Natural killer cell treated with Interleukin-12 subunit alpha and Interleukin-12 subunit beta and Interleukin-15 and Interleukin-18, amount 100 ng/mL, for 72 hours (primary cell): ENCODE measurements at regions not wholly inside any gene's neighbourhood (a gene's known extent, or its start where the extent isn't known, plus 50 kb on each side); places are given as distances from the start of the nearest gene placed in this dataset.

ENCODE experiments used
- ATAC-seq, 2 donors: fragments of 150-1000 bp; cut with Tn5 transposase in 1 of 2; sonication (Bioruptor Pico), chemical (Tn5 transposase) in 1 of 2; 2 replicates each; pipeline ENCODE4 v1.10.0; 2021
- DNase-seq: peaks from one replicate; pipeline ENCODE4 v3.0.0; 2022; ENCODE audit warnings: low spot score
- H3K27ac Mint-ChIP-seq, 2 donors: 1 replicate in 1 of 2; 2 replicates in 1 of 2; pipeline ENCODE4 v1.8.0; 2022; ENCODE audit warnings: mixed read lengths in 2 of 2, mild to moderate bottlenecking in 1 of 2, moderate library complexity in 1 of 2
- H3K27me3 Mint-ChIP-seq, 2 donors: 1 replicate in 1 of 2; 2 replicates in 1 of 2; pipeline ENCODE4 v1.8.0; 2022; ENCODE audit warnings: mixed read lengths in 2 of 2
- H3K36me3 Mint-ChIP-seq: one replicate; pipeline ENCODE4 v1.8.0; 2022; ENCODE audit warnings: mixed read lengths
- H3K4me1 Mint-ChIP-seq, 2 donors: 1 replicate in 1 of 2; 2 replicates in 1 of 2; pipeline ENCODE4 v1.8.0; 2022; ENCODE audit warnings: low read depth in 2 of 2, mixed read lengths in 2 of 2, mild to moderate bottlenecking in 1 of 2
- H3K4me3 Mint-ChIP-seq: one replicate; pipeline ENCODE4 v1.8.0; 2022; ENCODE audit warnings: mixed read lengths
- H3K9me3 Mint-ChIP-seq: 2 replicates; pipeline ENCODE4 v1.8.0; 2022; ENCODE audit warnings: mixed read lengths

DNA sequence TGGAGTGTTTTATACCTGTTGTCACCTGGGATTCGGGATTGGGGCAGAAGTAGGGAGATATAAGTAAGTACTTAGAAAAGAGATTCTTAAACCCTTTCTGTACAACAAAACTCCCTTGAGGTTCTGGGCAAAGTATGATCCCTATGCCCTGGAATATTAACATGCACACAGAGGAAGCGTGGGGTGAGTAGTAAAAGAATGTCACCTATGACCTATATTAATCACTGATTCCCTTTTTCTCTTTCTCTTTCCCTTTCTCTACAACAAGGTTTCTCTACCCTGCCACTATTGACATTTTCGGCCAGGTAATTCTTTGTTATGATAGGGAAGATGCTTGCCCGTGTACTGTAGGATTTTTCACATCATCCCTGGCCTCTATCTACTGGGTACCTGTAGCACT, 209.7 kb upstream of the PLET1 start:
- peaks cover 6 to 21% of the 10 kb centered on the region in 2 donors for H3K27me3 Mint-ChIP-seq
- no peak overlapping the region for H3K4me3 Mint-ChIP-seq

DNA sequence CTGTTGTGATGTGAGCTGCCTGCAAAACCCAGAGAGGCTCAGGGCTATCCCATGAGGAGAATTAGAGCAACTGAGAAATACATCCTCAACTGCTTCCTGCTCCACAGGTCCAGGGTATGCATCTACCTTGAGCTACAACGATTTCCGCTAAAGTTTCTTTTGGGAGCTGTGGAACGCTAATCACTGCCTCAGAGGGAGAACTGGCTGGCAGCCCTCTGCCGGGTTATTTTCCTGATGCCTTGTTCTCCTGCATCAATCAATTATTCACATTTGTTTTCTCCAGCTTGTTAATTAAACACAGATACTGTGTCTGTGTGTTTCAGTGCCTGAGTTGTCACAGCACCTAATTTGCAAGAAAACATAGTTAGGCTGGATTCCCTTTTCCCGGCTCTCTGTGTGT, 211.1 kb upstream of the PLET1 start:
- Mint-ChIP-seq H3K27ac (no peak overlapping the region), H3K4me3 (no peak overlapping the region), H3K4me1 (no peaks in the 10 kb centered on the region), H3K27me3 (peaks cover 14 to 25% of the 10 kb centered on the region in 2 donors), H3K9me3 (no peaks in the 10 kb centered on the region), H3K36me3 (no peaks in the 10 kb centered on the region)
- DNase-seq (no peak), ATAC-seq (no peak)

More for the DNA sequence above, 209.7 kb upstream of the PLET1 start:
- Mint-ChIP-seq H3K9me3 (no peaks in the 10 kb centered on the region), H3K4me1 (no peaks in the 10 kb centered on the region), H3K27ac (no peak overlapping the region), H3K36me3 (no peaks in the 10 kb centered on the region)
- ATAC-seq (no peak), DNase-seq (no peak)

DNA sequence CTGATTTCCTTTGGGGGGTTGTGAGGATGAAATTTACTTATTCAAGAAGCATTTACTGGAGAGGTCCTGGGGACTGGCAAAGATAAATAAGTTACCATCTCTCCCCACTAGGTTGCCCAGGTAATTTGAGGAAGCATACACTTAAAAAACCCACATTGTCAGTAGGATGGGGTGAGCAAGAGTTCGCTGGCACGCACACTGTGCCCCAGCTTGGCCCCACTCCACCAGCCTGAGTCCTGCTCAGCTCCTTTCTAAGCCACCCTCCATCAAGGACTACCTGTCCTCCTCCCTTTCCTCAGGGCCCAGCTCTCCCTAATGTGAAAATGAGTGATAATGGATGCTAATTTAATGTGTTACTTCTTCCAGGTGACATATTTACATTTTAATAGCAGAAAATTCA, 216.5 kb upstream of the PLET1 start:
- Mint-ChIP-seq H3K27ac (no peak overlapping the region), H3K4me3 (no peak overlapping the region), H3K9me3 (no peaks in the 10 kb centered on the region), H3K36me3 (no peaks in the 10 kb centered on the region), H3K27me3 (peaks cover 14 to 39% of the 10 kb centered on the region in 2 donors), H3K4me1 (no peaks in the 10 kb centered on the region)
- ATAC-seq (no peak), DNase-seq (no peak)

DNA sequence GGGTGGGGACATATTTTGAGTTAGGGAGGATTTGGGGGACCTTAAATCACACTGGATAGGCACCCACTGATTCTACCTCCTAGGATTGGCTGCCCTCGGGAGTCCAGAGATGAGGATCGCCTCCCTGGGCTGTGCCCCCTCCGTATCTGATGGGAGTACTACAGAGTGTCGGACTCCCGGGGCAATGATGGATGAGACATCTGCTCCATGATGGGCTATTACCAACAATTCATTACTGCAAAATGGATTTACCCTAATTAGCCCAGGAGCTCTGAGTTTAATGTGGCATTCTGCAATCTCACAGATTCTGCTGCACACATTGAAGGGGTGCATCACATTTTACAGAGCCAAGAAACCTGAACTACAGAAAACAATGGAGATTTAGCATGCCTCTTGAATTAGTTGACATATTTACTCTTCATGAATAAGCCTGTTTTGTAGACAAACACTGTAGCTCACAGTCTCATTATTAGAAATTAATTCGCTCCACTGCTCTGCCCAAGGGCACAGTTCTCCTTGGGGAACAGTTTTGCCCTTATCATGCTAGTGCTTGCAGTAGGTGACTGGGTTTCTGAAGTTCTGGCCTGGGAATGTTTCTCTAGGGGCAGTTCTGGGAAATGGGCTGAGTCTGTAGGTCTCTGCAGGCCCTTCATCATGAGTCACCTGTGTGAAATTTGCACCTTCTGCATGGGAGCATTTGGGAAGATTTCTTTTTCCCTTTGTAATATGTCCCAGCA, 217.1 kb upstream of the PLET1 start:
- H3K36me3 Mint-ChIP-seq = no peaks in the 10 kb centered on the region
- H3K4me1 Mint-ChIP-seq = no peaks in the 10 kb centered on the region
- no peak overlapping the region for H3K4me3 Mint-ChIP-seq
- no peak for ATAC-seq
- H3K27ac Mint-ChIP-seq = no peak overlapping the region
- no peaks in the 10 kb centered on the region for H3K9me3 Mint-ChIP-seq
- H3K27me3 Mint-ChIP-seq = peaks cover 14 to 39% of the 10 kb centered on the region in 2 donors
- no peak for DNase-seq

DNA sequence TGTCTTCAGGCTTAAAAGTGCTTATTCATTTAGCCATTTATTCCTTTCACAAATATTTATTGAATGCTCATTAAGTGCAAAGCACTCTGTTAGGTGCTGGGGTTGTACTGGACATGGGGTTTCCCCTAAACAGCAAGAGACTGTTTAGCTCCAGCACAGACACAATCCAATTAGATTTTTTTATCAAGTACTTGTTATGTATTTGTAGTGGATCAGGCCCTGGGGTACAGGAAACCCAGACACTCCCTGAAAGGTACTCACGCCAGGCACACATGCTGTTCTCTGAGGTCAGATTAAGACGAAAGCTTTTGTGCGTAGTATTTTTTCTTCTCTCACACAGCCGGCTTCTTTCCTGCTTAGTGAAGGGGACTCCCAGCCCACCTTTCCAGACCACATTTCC, 218.1 kb upstream of the PLET1 start:
- no peaks in the 10 kb centered on the region for H3K9me3 Mint-ChIP-seq
- DNase-seq (no peak), ATAC-seq (no peak)
- no peak overlapping the region for H3K27ac Mint-ChIP-seq
- H3K36me3 Mint-ChIP-seq = no peaks in the 10 kb centered on the region
- H3K4me3 Mint-ChIP-seq = no peak overlapping the region
- no peaks in the 10 kb centered on the region for H3K4me1 Mint-ChIP-seq
- peaks cover 14 to 33% of the 10 kb centered on the region in 2 donors for H3K27me3 Mint-ChIP-seq

DNA sequence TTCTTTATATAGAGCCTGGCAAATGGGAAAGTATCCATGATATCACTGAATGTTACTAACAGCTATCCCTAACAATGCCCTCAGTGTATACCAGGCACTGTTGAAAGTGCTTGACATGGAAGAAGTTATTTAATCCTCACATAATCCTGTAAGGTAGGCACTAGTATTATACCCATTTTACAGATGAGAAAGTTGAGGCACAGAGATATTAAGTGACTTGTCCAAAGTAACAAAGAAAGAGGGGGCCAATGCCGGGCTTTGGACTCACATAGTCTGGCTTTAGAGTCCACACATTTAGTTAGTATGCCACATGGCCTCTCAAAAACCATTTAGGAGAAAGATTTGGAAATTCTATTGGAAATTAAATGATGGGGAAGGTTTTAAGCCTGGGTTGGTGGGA, 220.8 kb upstream of the PLET1 start:
- Mint-ChIP-seq H3K36me3 (no peaks in the 10 kb centered on the region), H3K27ac (no peak overlapping the region)

DNA sequence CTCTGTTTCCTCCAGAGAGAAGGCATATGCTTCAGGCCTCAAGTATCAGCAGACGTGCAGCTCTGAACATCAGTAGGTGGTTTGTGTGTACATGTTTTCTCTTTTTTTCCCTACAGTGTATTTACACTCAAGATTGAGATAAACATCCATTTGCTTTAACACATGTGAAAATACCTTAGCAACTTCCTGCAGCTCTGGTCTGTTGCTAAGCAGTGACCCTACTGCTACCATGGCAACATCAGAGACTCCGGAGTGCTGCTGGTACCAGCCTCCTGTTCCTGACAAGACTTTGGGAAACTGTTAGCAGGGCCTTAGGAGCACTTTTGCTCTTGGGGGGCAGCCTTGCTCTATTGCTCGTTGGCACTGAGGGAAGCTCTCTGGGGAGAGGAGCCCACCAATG, 221.2 kb upstream of the PLET1 start:
- Mint-ChIP-seq H3K27me3 (peaks cover 4 to 17% of the 10 kb centered on the region in 2 donors), H3K9me3 (no peaks in the 10 kb centered on the region), H3K36me3 (no peaks in the 10 kb centered on the region), H3K4me3 (no peak overlapping the region), H3K27ac (no peak overlapping the region), H3K4me1 (no peaks in the 10 kb centered on the region)
- DNase-seq = no peak
- no peak for ATAC-seq

More for the DNA sequence above, 220.8 kb upstream of the PLET1 start:
- peaks cover 7 to 17% of the 10 kb centered on the region in 2 donors for H3K27me3 Mint-ChIP-seq
- H3K9me3 Mint-ChIP-seq = no peaks in the 10 kb centered on the region
- no peak for ATAC-seq
- no peak for DNase-seq
- H3K4me3 Mint-ChIP-seq = no peak overlapping the region
- no peaks in the 10 kb centered on the region for H3K4me1 Mint-ChIP-seq

DNA sequence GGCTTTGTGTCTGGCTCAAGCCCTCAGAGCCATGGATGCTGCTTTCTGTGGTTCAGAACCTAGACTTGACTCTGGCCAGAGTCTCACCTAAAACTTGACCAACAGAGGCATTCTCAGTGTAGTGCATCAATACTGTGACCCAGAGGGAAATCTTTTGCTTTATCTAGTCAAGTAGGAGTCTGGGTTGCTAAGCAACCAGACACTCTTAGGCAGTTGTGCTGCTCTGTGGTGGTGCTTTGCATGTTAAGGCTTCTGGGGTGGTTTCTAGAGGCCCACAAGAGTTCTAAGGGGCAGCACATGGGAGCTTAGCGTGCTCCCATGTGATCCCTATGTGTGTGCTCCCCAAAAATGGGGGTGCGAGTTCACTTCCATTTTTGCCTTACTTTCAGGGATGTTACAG, 224.6 kb upstream of the PLET1 start:
- peaks cover 10 to 31% of the 10 kb centered on the region in 2 donors for H3K27me3 Mint-ChIP-seq
- no peaks in the 10 kb centered on the region for H3K4me1 Mint-ChIP-seq
- ATAC-seq (no peak), DNase-seq (no peak)
- H3K36me3 Mint-ChIP-seq = no peaks in the 10 kb centered on the region
- H3K27ac Mint-ChIP-seq = no peak overlapping the region
- H3K4me3 Mint-ChIP-seq = no peak overlapping the region
- no peaks in the 10 kb centered on the region for H3K9me3 Mint-ChIP-seq

DNA sequence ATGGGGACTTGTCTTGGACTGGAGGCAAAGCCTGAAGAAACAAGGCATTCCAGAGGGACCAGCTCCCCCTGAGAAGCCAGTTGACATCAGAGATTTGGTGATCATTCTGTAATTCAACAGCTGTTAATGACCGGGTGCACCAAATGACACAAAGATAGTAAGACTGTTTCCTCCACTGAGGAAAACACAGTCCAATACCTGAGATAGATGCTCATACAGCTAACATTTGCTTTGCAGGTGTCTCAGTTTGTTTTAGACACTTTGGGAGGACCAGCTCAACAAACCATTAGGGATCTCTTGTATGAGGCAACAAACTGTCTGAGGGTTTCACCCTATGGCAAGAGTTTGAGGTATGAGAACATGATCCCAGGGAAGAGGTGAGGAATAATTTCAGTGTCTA, 237.2 kb upstream of the PLET1 start:
- Mint-ChIP-seq H3K4me1 (no peaks in the 10 kb centered on the region), H3K9me3 (no peaks in the 10 kb centered on the region), H3K27me3 (peaks cover 3 to 6% of the 10 kb centered on the region in 2 donors), H3K4me3 (no peak overlapping the region), H3K36me3 (no peaks in the 10 kb centered on the region), H3K27ac (no peak overlapping the region)
- DNase-seq = no peak
- ATAC-seq = no peak

DNA sequence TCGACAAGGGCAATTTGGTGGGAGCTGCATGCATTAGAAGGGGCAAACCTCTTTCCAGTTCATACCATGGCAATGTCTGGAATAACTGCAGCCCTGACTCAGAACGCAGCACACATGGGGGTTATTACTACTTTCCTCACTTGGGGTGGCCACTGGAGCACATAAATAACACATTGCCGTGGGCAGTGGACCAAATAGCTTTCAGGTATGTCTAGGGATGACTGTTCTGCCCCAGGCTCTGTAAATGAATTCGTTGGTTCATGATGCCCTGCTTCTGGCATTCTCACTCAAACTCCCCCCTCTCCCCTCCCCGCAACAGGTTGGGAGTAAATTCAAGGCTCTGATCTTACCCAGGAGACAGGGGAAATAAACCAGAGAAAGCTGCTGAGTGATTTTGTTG, 238.0 kb upstream of the PLET1 start:
- Mint-ChIP-seq H3K9me3 (no peaks in the 10 kb centered on the region), H3K36me3 (no peaks in the 10 kb centered on the region), H3K27ac (no peak overlapping the region), H3K27me3 (peaks cover 3 to 6% of the 10 kb centered on the region in 2 donors), H3K4me3 (no peak overlapping the region), H3K4me1 (no peaks in the 10 kb centered on the region)
- ATAC-seq = no peak
- no peak for DNase-seq

DNA sequence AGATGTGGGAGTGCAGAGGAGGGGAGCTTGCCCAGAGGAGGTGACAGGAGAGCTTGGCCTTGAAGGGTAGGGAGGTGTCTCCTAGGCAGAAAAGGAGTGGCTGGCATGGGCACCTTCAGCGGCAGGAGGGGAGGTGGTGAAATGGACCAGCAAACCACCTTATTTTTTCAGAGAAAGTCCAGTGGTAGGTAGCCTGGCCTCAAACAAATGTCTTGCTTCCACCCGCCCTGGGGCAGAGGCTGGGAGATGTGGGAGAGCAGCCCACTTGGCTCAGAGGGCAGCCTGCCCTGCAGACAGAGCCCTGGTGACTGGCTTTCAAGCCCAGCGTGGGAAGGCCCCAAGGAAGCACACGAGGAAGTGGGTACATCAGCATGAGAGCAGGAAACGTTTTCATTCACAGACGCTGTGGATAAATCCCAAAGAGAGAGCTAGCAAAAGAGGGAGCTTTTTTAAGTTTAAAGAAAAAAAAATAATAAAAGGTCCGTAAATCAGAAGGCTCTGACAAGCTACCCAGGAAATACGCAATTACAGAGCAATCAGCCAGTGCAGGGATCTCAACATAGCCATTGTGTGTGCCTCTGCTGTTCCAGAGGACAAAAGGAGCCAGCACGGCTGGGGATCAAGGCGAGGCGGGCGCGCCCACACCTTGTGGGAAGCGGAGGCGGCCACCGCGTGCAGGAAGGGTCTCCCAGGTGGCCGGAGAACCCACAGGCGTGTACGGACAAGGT, 238.7 kb upstream of the PLET1 start:
- no peak for DNase-seq
- ATAC-seq = no peak

DNA sequence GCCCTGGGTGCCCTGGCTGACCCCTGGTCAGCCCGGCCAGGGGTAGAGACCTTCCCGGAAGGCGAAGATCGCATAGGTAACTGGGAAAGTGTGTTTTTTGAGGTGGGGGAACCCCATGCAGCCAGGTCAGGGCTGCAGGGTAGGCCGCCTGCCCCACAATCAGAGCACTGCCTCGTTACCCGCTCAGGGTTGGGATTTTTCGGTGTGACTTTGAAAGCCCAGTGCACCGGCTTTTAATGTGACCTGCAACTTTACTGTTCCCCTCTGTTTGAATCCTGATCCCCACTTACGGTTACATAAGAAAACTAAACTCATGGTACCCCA, 239.2 kb upstream of the PLET1 start:
- H3K4me3 Mint-ChIP-seq = no peak overlapping the region
- peaks cover 3 to 6% of the 10 kb centered on the region in 2 donors for H3K27me3 Mint-ChIP-seq
- no peaks in the 10 kb centered on the region for H3K36me3 Mint-ChIP-seq
- no peaks in the 10 kb centered on the region for H3K9me3 Mint-ChIP-seq
- ATAC-seq = no peak
- no peak overlapping the region for H3K27ac Mint-ChIP-seq
- DNase-seq = no peak
- H3K4me1 Mint-ChIP-seq = no peaks in the 10 kb centered on the region

More for the DNA sequence above, 238.7 kb upstream of the PLET1 start:
- no peak overlapping the region for H3K27ac Mint-ChIP-seq
- no peaks in the 10 kb centered on the region for H3K4me1 Mint-ChIP-seq
- H3K36me3 Mint-ChIP-seq = no peaks in the 10 kb centered on the region
- peaks cover 3 to 6% of the 10 kb centered on the region in 2 donors for H3K27me3 Mint-ChIP-seq
- no peak overlapping the region for H3K4me3 Mint-ChIP-seq
- H3K9me3 Mint-ChIP-seq = no peaks in the 10 kb centered on the region

DNA sequence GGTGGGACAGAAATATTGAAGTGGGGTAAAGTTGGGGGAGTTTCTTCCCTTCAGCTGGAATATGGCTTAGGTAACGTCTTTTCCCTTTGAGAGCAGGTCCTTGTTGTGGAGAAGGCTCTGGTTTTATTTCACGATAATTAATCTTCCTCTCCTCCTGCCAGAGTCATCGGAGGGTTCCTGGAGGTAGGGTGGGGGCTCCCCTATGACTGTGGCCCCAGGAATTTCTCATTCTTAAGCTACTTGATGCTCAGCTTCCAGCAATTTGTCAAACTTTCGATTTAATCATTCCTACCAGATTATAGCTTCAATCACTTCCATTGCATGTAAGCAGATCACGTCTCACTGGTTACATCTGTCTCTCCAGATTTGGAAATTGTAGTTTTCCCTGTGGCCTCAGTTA, 242.8 kb upstream of the PLET1 start:
- no peak for ATAC-seq
- Mint-ChIP-seq H3K27me3 (peaks cover 3 to 23% of the 10 kb centered on the region in 2 donors), H3K4me1 (peaks cover 0 to 3% of the 10 kb centered on the region in 2 donors), H3K4me3 (no peak overlapping the region), H3K36me3 (no peaks in the 10 kb centered on the region), H3K27ac (no peak overlapping the region), H3K9me3 (no peaks in the 10 kb centered on the region)
- no peak for DNase-seq

DNA sequence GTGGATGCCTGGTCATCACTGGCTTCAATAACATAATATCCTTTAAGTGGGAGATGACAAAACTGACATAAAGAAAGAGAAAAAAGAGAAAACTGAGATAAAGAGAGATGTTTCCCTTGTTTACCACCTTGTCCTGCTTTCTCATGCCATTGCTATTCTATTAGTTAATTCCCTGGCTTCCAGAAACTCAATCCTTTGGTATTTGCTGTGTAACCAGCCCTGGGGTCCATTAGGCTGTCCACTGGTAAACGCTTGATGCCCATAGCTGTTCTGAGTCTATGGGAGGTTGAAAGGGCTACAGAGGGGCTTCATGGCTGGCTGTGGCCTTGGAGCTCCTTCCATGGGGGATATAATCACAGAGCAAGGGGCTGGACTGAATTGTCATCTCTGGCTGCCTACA, 243.4 kb upstream of the PLET1 start:
- no peaks in the 10 kb centered on the region for H3K9me3 Mint-ChIP-seq
- no peak overlapping the region for H3K27ac Mint-ChIP-seq

More for the DNA sequence above, 243.4 kb upstream of the PLET1 start:
- H3K36me3 Mint-ChIP-seq = no peaks in the 10 kb centered on the region
- peaks cover 0 to 3% of the 10 kb centered on the region in 2 donors for H3K4me1 Mint-ChIP-seq
- ATAC-seq = no peak
- peaks cover 3 to 21% of the 10 kb centered on the region in 2 donors for H3K27me3 Mint-ChIP-seq
- DNase-seq = no peak
- H3K4me3 Mint-ChIP-seq = no peak overlapping the region
